Esophagus mucosa (tissue), 1 donor: ENCODE measurements at regions not wholly inside any gene's neighbourhood (a gene's known extent, or its start where the extent isn't known, plus 50 kb on each side); places are given as distances from the start of the nearest gene placed in this dataset.
"Not testable (repeated sequence)": the region's sequence is repeated elsewhere in the genome, so short reads cannot be mapped to it uniquely, and the experiment has no call there.

Source experiments
- ATAC-seq: fragments of 200-7000 bp; cut with Tn5 transposase; one replicate; pipeline ENCODE4 v1.9.1; 2020
- donor health status: DM: yes; HTN: yes; CAD: no.

- ATAC-seq = no peak
Measured at GRCh38 chr18:29465526-29465925, 1288.6 kb upstream of the CDH2 start.

- no peak for ATAC-seq
Measured at GRCh38 chr18:29459972-29460371, 1283.0 kb upstream of the CDH2 start.

GRCh38 chr18:29457316-29457889, 1280.5 kb upstream of the CDH2 start:
- ATAC-seq = no peak

GRCh38 chr18:29449424-29449823, 1272.5 kb upstream of the CDH2 start:
- ATAC-seq = no peak

- ATAC-seq = no peak
Measured at GRCh38 chr18:29439398-29439797, 1262.5 kb upstream of the CDH2 start.

GRCh38 chr18:29436459-29436858, 1259.5 kb upstream of the CDH2 start:
- no peak for ATAC-seq

GRCh38 chr18:29434650-29435049, 1257.7 kb upstream of the CDH2 start:
- no peak for ATAC-seq

GRCh38 chr18:29430416-29430815, 1253.5 kb upstream of the CDH2 start:
- no peak for ATAC-seq

- no peak for ATAC-seq
Measured at GRCh38 chr18:29418136-29418535, 1241.2 kb upstream of the CDH2 start.

- ATAC-seq = no peak
Measured at GRCh38 chr18:29406996-29407395, 1230.1 kb upstream of the CDH2 start.

- no peak for ATAC-seq
Measured at GRCh38 chr18:29397536-29397935, 1220.6 kb upstream of the CDH2 start.

GRCh38 chr18:29383311-29384273, 1206.7 kb upstream of the CDH2 start:
- no peak for ATAC-seq

- no peak for ATAC-seq
Measured at GRCh38 chr18:29378651-29379136, 1201.8 kb upstream of the CDH2 start.

- ATAC-seq = no peak
Measured at GRCh38 chr18:29377346-29377745, 1200.4 kb upstream of the CDH2 start.

- no peak for ATAC-seq
Measured at GRCh38 chr18:29373000-29373399, 1196.1 kb upstream of the CDH2 start.

- ATAC-seq = no peak
Measured at GRCh38 chr18:29361843-29362242, 1184.9 kb upstream of the CDH2 start.

- ATAC-seq = not testable (repeated sequence)
Measured at GRCh38 chr18:29360659-29361058, 1183.7 kb upstream of the CDH2 start.

GRCh38 chr18:29359222-29359621, 1182.3 kb upstream of the CDH2 start:
- ATAC-seq = not testable (repeated sequence)

- no peak for ATAC-seq
Measured at GRCh38 chr18:29351171-29351570, 1174.2 kb upstream of the CDH2 start.

GRCh38 chr18:29328932-29329331, 1152.0 kb upstream of the CDH2 start:
- no peak for ATAC-seq

GRCh38 chr18:29326214-29326613, 1149.3 kb upstream of the CDH2 start:
- no peak for ATAC-seq

- ATAC-seq = no peak
Measured at GRCh38 chr18:29321561-29321960, 1144.6 kb upstream of the CDH2 start.

- no peak for ATAC-seq
Measured at GRCh38 chr18:29313312-29313711, 1136.4 kb upstream of the CDH2 start.

- no peak for ATAC-seq
Measured at GRCh38 chr18:29311580-29311979, 1134.7 kb upstream of the CDH2 start.
